ENCODE measurements at regions not wholly inside any gene's neighbourhood (a gene's known extent, or its start where the extent isn't known, plus 50 kb on each side); places are given as distances from the start of the nearest gene placed in this dataset.

DNA sequence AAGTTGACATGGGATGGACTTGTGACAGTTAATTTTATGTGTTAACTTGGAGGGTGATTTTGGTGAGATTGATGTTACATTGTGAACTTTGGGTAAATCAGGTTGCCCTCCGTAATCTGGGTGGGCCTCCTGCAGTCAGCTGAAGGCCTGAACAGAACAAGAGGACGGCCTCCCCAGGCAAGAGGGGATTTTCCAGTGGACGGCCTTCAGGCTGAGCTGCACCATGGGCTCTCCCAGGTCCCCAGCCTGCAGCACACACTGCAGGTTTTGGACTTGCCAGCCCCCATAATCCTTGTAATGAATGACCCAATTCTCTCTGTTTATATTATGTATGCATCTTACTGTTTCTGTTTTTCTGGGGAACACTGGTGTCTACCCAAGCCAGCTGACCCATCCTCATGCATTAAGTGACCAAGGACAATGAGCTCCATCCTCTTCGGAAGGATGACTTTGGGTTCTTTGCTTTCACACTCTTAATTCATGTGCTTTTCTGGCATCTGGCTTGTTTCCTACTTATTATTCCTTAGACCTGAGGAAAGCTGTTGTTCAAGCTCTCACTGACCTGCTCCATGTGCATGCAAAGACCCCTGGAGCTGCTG is 64.2 kb downstream of the DACT2 start:
- Histone ChIP-seq H3K4me1 (replicated peaks) (no peaks in the 10 kb centered on the region), H3K36me3 (no peaks in the 10 kb centered on the region), H3K4me3 (no peak overlapping the region), H3K9me3 (replicated peaks) (no peaks in the 10 kb centered on the region), H3K27ac (no peak overlapping the region), H3K27me3 (replicated peaks) (no peaks in the 10 kb centered on the region)
- DNase-seq (ENCODE audit: low read depth in 1 of 2, low spot score in 2 of 2) = peak in 1 of 2 experiments; percentile 23

DNA sequence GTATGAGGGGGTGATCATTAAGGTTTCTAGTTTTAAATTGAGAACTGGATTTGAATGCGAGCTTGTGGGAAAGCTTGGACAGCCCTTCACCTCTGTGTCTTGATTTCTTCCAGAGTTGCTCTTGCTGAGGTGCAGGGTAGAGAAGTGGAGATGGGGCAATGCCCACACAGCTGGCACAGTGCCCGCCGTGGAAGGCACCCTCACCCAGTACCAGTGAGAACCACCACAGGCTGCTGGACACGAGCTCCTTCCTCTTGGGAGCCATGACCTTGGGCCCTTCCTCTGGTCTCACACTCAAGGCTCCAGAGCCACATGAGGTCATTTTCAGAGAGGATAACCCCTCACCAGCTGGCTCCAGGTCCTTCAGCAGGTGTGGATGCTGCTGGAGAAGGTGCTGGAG is 67.3 kb downstream of the DACT2 start:
- no peaks in the 10 kb centered on the region for H3K36me3 ChIP-seq
- peaks cover under 1% of the 10 kb centered on the region for H3K27me3 ChIP-seq (replicated peaks)
- no peaks in the 10 kb centered on the region for H3K4me1 ChIP-seq (replicated peaks)
- no peak overlapping the region for H3K27ac ChIP-seq
- H3K4me3 ChIP-seq = no peak overlapping the region
- no peaks in the 10 kb centered on the region for H3K9me3 ChIP-seq (replicated peaks)
- peak in 1 of 2 experiments; percentile 23 for DNase-seq (ENCODE audit: low read depth in 1 of 2, low spot score in 2 of 2)

GRCh38 chr6:168250250-168250649 is 69.3 kb downstream of the DACT2 start:
- DNase-seq (ENCODE audit: low read depth in 1 of 2, low spot score in 2 of 2) = peak in 1 of 2 experiments; percentile 31
- no peaks in the 10 kb centered on the region for H3K9me3 ChIP-seq (replicated peaks)
- no peaks in the 10 kb centered on the region for H3K36me3 ChIP-seq
- H3K4me1 ChIP-seq (replicated peaks) = no peaks in the 10 kb centered on the region
- no peak overlapping the region for H3K27ac ChIP-seq
- no peak overlapping the region for H3K4me3 ChIP-seq
- peaks cover 13% of the 10 kb centered on the region for H3K27me3 ChIP-seq (replicated peaks)

- no peak overlapping the region for H3K4me3 ChIP-seq
- H3K27me3 ChIP-seq (replicated peaks) = peaks cover 18% of the 10 kb centered on the region
- DNase-seq (ENCODE audit: low read depth in 1 of 2, low spot score in 2 of 2) = peak in 1 of 2 experiments; percentile 25
- no peaks in the 10 kb centered on the region for H3K4me1 ChIP-seq (replicated peaks)
- no peaks in the 10 kb centered on the region for H3K36me3 ChIP-seq
- H3K27ac ChIP-seq = no peak overlapping the region
- no peaks in the 10 kb centered on the region for H3K9me3 ChIP-seq (replicated peaks)
These were observed 69.8 kb downstream of the DACT2 start for GRCh38 chr6:168249746-168250145.

GRCh38 chr6:168248148-168248620 is 71.4 kb downstream of the DACT2 start:
- peaks cover 21% of the 10 kb centered on the region for H3K27me3 ChIP-seq (replicated peaks)
- no peaks in the 10 kb centered on the region for H3K4me1 ChIP-seq (replicated peaks)
- no peak for DNase-seq (ENCODE audit: low read depth in 1 of 2, low spot score in 2 of 2)

DNA sequence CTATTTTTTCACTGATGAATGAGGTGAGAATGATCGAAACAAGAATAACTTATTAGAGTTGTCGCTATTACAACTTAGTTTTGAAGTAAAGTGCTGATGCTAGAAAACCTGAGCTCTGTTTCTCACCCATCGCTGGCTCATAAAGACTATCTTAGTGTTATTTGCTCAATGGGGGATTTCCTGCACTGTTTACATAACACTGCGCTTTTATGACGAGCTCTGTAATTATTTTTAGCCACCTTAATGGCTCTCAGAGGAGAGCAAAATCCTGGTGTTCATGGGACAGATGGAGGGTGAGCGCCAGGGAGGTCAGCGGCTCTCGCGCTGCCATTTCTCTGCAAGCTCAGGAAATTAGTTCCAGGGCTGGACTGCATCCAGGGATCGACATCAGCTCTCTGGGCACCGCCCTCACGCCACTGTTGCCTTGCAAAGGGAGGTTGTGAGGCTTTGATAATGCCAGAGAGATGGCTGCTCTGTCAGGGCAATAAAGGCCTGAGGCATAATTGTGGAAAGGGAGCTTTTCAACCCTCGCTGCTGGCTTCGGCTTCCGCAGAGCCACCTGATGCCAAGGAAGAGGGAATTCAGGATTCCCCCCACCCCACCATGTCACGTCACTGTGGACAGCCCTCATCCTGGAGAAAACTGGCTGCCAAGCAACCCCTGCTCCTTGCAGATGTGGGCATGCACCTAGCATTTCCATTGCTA is 72.0 kb downstream of the DACT2 start:
- Histone ChIP-seq H3K27me3 (replicated peaks) (peaks cover 21% of the 10 kb centered on the region), H3K27ac (no peak overlapping the region)
- no peak for DNase-seq (ENCODE audit: low read depth in 1 of 2, low spot score in 2 of 2)

More at GRCh38 chr6:168248148-168248620, 71.4 kb downstream of the DACT2 start:
- Histone ChIP-seq H3K36me3 (no peaks in the 10 kb centered on the region), H3K4me3 (no peak overlapping the region), H3K9me3 (replicated peaks) (no peaks in the 10 kb centered on the region), H3K27ac (no peak overlapping the region)

GRCh38 chr6:168244961-168245551 is 74.5 kb downstream of the DACT2 start:
- Histone ChIP-seq H3K9me3 (replicated peaks) (no peaks in the 10 kb centered on the region), H3K4me1 (replicated peaks) (no peaks in the 10 kb centered on the region), H3K27ac (no peak overlapping the region), H3K4me3 (no peak overlapping the region), H3K36me3 (no peaks in the 10 kb centered on the region), H3K27me3 (replicated peaks) (peaks cover 21% of the 10 kb centered on the region)
- DNase-seq (ENCODE audit: low read depth in 1 of 2, low spot score in 2 of 2) = peak in 1 of 2 experiments; percentile 18

More for the DNA sequence above, 72.0 kb downstream of the DACT2 start:
- Histone ChIP-seq H3K4me3 (no peak overlapping the region), H3K4me1 (replicated peaks) (no peaks in the 10 kb centered on the region), H3K9me3 (replicated peaks) (no peaks in the 10 kb centered on the region), H3K36me3 (no peaks in the 10 kb centered on the region)

DNA sequence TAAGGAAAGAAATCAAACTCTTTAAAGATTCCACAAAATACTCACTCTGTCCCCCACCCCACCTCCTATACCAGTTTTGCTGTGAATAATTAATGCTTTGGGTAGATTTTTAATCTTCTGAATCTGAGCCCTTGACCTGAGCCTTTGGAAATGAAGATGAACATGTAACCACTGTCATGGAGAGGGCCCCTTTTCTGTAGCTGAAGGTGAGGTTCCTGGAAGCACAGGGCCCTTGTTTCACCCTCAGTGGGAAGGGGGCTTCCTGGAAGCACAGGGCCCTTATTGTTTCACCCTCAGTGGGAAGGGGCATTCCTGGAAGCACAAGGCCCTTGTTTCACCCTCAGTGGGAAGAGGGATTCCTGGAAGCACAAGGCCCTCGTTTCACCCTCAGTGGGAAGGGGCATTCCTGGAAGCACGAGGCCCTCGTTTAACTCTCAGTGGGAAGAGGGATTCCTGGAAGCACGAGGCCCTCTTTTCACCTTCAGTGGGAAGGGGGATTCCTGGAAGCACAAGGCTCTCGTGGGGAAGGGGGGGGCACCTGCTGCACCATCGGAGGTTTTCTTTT is 75.7 kb downstream of the DACT2 start:
- Histone ChIP-seq H3K27me3 (replicated peaks) (peaks cover 21% of the 10 kb centered on the region), H3K4me3 (no peak overlapping the region), H3K9me3 (replicated peaks) (no peaks in the 10 kb centered on the region), H3K4me1 (replicated peaks) (no peaks in the 10 kb centered on the region), H3K36me3 (no peaks in the 10 kb centered on the region), H3K27ac (no peak overlapping the region)
- DNase-seq (ENCODE audit: low read depth in 1 of 2, low spot score in 2 of 2) = no peak

GRCh38 chr6:168242940-168243225 is 76.7 kb downstream of the DACT2 start:
- Histone ChIP-seq H3K4me1 (replicated peaks) (no peaks in the 10 kb centered on the region), H3K4me3 (no peak overlapping the region), H3K27ac (no peak overlapping the region), H3K27me3 (replicated peaks) (peaks cover 21% of the 10 kb centered on the region), H3K36me3 (no peaks in the 10 kb centered on the region), H3K9me3 (replicated peaks) (no peaks in the 10 kb centered on the region)
- DNase-seq (ENCODE audit: low read depth in 1 of 2, low spot score in 2 of 2) = peak in 1 of 2 experiments; percentile 34

GRCh38 chr6:168242111-168242939 is 77.3 kb downstream of the DACT2 start:
- H3K27ac ChIP-seq = no peak overlapping the region
- no peaks in the 10 kb centered on the region for H3K36me3 ChIP-seq
- no peaks in the 10 kb centered on the region for H3K9me3 ChIP-seq (replicated peaks)
- peaks cover 20% of the 10 kb centered on the region for H3K27me3 ChIP-seq (replicated peaks)
- no peak overlapping the region for H3K4me3 ChIP-seq
- H3K4me1 ChIP-seq (replicated peaks) = no peaks in the 10 kb centered on the region
- DNase-seq (ENCODE audit: low read depth in 1 of 2, low spot score in 2 of 2) = no peak

DNA sequence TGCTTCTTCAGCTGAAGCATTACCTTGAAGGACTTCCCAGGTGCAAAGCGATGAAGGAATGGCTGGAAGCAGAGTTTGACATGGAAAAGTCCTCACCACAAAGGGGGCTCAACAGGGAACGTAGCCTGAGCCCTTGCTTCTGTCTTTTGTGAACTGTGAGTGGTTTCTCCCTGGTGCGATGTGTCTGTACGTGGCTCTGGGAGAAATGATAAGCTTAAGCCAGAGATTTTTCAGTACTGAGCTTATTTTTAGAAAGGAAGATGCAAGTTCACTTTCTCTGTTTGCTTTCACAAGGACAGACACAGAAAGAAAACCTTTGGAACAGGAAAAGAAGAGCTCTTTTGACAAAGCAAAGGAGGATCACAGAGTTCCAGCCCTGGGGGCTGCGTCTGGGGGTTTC is 79.4 kb downstream of the DACT2 start:
- no peak overlapping the region for H3K27ac ChIP-seq
- H3K4me3 ChIP-seq = no peak overlapping the region
- H3K9me3 ChIP-seq (replicated peaks) = no peaks in the 10 kb centered on the region
- H3K36me3 ChIP-seq = no peaks in the 10 kb centered on the region
- no peaks in the 10 kb centered on the region for H3K4me1 ChIP-seq (replicated peaks)
- DNase-seq (ENCODE audit: low read depth in 1 of 2, low spot score in 2 of 2) = no peak
- peaks cover 7% of the 10 kb centered on the region; the same call in 1 of the 2 replicates for H3K27me3 ChIP-seq (replicated peaks)

DNA sequence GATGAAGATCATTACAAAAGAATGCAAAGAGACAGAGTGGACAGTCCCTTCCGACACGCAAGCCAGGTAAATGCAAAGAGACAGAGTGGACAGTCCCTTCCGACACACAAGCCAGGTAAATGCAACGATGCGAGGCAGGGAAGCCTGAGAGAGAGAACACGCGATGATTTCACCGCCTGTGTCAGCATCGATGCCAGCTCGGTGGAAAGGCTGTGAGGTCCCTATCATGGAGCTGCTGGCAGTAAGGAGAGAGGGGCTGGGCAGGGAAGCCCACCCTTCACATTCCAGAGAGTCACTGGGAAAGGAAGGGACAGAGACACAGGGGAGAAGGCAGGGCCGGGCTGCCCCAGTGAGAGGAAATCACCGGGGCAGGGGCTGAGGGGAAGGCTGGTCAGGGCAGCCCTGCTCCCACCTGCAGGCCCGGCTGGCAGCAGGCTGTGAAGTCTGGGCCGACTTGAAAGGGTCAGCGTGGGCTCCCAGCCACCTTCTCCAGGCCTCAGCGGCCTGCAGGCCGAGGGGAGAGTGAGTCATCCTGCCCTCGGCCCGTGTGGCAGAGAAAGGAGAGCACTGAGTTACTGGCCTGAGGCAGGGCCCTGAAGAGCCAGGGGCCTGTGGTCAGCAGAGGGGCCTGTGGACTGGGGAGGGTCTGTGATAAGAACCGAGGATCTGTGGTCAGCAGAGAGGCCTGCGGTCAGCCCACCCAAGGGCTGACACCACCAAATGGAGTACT is 80.4 kb downstream of the DACT2 start:
- Histone ChIP-seq H3K27ac (no peak overlapping the region), H3K4me3 (no peak overlapping the region), H3K36me3 (no peaks in the 10 kb centered on the region), H3K27me3 (replicated peaks) (no peaks in the 10 kb centered on the region), H3K9me3 (replicated peaks) (no peaks in the 10 kb centered on the region), H3K4me1 (replicated peaks) (no peaks in the 10 kb centered on the region)
- DNase-seq (ENCODE audit: low read depth in 1 of 2, low spot score in 2 of 2) = peak in 1 of 2 experiments; percentile 34
